ENCODE measurements at regions not wholly inside any gene's neighbourhood (a gene's known extent, or its start where the extent isn't known, plus 50 kb on each side); places are given as distances from the start of the nearest gene placed in this dataset.
"Not testable (repeated sequence)": the region's sequence is repeated elsewhere in the genome, so short reads cannot be mapped to it uniquely, and the experiment has no call there.

- H3K9ac ChIP-seq (ENCODE audit: low read depth, low read length): no peak overlapping the region
- peaks cover 18% of the 10 kb centered on the region for H3K4me1 ChIP-seq (ENCODE audit: insufficient read depth, low read length)
- WGBS: 82% methylated on average over 3 of the region's 3 CpGs
- H3K4me3 ChIP-seq (ENCODE audit: low read length): no peak overlapping the region
- peaks cover 5% of the 10 kb centered on the region; the same call in 1 of the 2 replicates for H3K36me3 ChIP-seq (ENCODE audit: insufficient read depth, low read length)
- peak overlapping the region; percentile 70 for H3K27ac ChIP-seq (ENCODE audit: low read depth, low read length)
- no peaks in the 10 kb centered on the region for H3K27me3 ChIP-seq (ENCODE audit: insufficient read depth, low read length)
- peaks cover 30% of the 10 kb centered on the region for H3K9me3 ChIP-seq (ENCODE audit: insufficient read depth, low read depth, low read length)
Measured at GRCh38 chr2:153532140-153532539, 53.6 kb upstream of the RPRM start.

- Histone ChIP-seq H3K27ac (ENCODE audit: low read depth, low read length) (peak overlapping the region; percentile 88), H3K9me3 (ENCODE audit: insufficient read depth, low read depth, low read length) (peaks cover 24% of the 10 kb centered on the region)
- WGBS: 93% methylated on average over 4 of the region's 4 CpGs
Measured at GRCh38 chr2:153533803-153534202, 55.2 kb upstream of the RPRM start.

GRCh38 chr2:153534590-153534989 lies 56.0 kb upstream of the RPRM start:
- H3K27me3 ChIP-seq (ENCODE audit: insufficient read depth, low read length); H3K36me3 ChIP-seq (ENCODE audit: insufficient read depth, low read length); H3K4me3 ChIP-seq (ENCODE audit: low read length); H3K9ac ChIP-seq (ENCODE audit: low read depth, low read length): not testable (repeated sequence)
- Histone ChIP-seq H3K4me1 (ENCODE audit: insufficient read depth, low read length) (peaks cover 18% of the 10 kb centered on the region), H3K27ac (ENCODE audit: low read depth, low read length) (peak overlapping the region; percentile 88; the same call in 1 of the 2 replicates), H3K9me3 (ENCODE audit: insufficient read depth, low read depth, low read length) (peaks cover 17% of the 10 kb centered on the region)
- 10% methylated on average over 7 of the region's 7 CpGs for WGBS

More at GRCh38 chr2:153533803-153534202, 55.2 kb upstream of the RPRM start:
- Histone ChIP-seq H3K4me1 (ENCODE audit: insufficient read depth, low read length) (peaks cover 18% of the 10 kb centered on the region), H3K9ac (ENCODE audit: low read depth, low read length) (0 out of 2 replicates have a peak overlapping the region, but pooled peaks have one; percentile 24)
- not testable (repeated sequence) for H3K27me3 ChIP-seq (ENCODE audit: insufficient read depth, low read length); H3K4me3 ChIP-seq (ENCODE audit: low read length); H3K36me3 ChIP-seq (ENCODE audit: insufficient read depth, low read length)

- Histone ChIP-seq H3K9ac (ENCODE audit: low read depth, low read length) (no peak overlapping the region), H3K4me3 (ENCODE audit: low read length) (no peak overlapping the region), H3K27me3 (ENCODE audit: insufficient read depth, low read length) (no peaks in the 10 kb centered on the region), H3K4me1 (ENCODE audit: insufficient read depth, low read length) (peaks cover 18% of the 10 kb centered on the region), H3K9me3 (ENCODE audit: insufficient read depth, low read depth, low read length) (peaks cover 16% of the 10 kb centered on the region), H3K36me3 (ENCODE audit: insufficient read depth, low read length) (0 out of 2 replicates have a peak, but pooled peaks cover 4% of the 10 kb centered on the region), H3K27ac (ENCODE audit: low read depth, low read length) (peak overlapping the region; percentile 19; the same call in 1 of the 2 replicates)
Measured at GRCh38 chr2:153536115-153536514, 57.6 kb upstream of the RPRM start.

- Histone ChIP-seq H3K9me3 (ENCODE audit: insufficient read depth, low read depth, low read length) (peaks cover 11% of the 10 kb centered on the region), H3K4me1 (ENCODE audit: insufficient read depth, low read length) (peaks cover 21% of the 10 kb centered on the region)
- not testable (repeated sequence) for H3K27me3 ChIP-seq (ENCODE audit: insufficient read depth, low read length); H3K4me3 ChIP-seq (ENCODE audit: low read length); H3K9ac ChIP-seq (ENCODE audit: low read depth, low read length); H3K27ac ChIP-seq (ENCODE audit: low read depth, low read length); H3K36me3 ChIP-seq (ENCODE audit: insufficient read depth, low read length)
- no CpG with 5 or more reads among the region's 1 CpG for WGBS
Measured at GRCh38 chr2:153538102-153538501, 59.5 kb upstream of the RPRM start.

- Histone ChIP-seq H3K4me1 (ENCODE audit: insufficient read depth, low read length) (peaks cover 26% of the 10 kb centered on the region), H3K27me3 (ENCODE audit: insufficient read depth, low read length) (no peaks in the 10 kb centered on the region), H3K9ac (ENCODE audit: low read depth, low read length) (0 out of 2 replicates have a peak overlapping the region, but pooled peaks have one; percentile 20), H3K4me3 (ENCODE audit: low read length) (no peak overlapping the region), H3K36me3 (ENCODE audit: insufficient read depth, low read length) (0 out of 2 replicates have a peak, but pooled peaks cover 4% of the 10 kb centered on the region), H3K27ac (ENCODE audit: low read depth, low read length) (peak overlapping the region; percentile 28; the same call in 1 of the 2 replicates), H3K9me3 (ENCODE audit: insufficient read depth, low read depth, low read length) (peaks cover 11% of the 10 kb centered on the region)
- 31% methylated on average over 5 of the region's 5 CpGs for WGBS
Measured at GRCh38 chr2:153543635-153544071, 65.1 kb upstream of the RPRM start.

- Histone ChIP-seq H3K9ac (ENCODE audit: low read depth, low read length) (no peak overlapping the region), H3K4me3 (ENCODE audit: low read length) (no peak overlapping the region), H3K4me1 (ENCODE audit: insufficient read depth, low read length) (peaks cover 26% of the 10 kb centered on the region), H3K9me3 (ENCODE audit: insufficient read depth, low read depth, low read length) (no peaks in the 10 kb centered on the region; the same call in 1 of the 2 replicates), H3K27ac (ENCODE audit: low read depth, low read length) (no peak overlapping the region), H3K36me3 (ENCODE audit: insufficient read depth, low read length) (no peaks in the 10 kb centered on the region), H3K27me3 (ENCODE audit: insufficient read depth, low read length) (no peaks in the 10 kb centered on the region)
- 97% methylated on average over 2 of the region's 2 CpGs for WGBS
Measured at GRCh38 chr2:153546358-153546757, 67.8 kb upstream of the RPRM start.

GRCh38 chr2:153548536-153548935 lies 70.0 kb upstream of the RPRM start:
- Histone ChIP-seq H3K9ac (ENCODE audit: low read depth, low read length) (no peak overlapping the region), H3K9me3 (ENCODE audit: insufficient read depth, low read depth, low read length) (peaks cover 4% of the 10 kb centered on the region; the same call in 1 of the 2 replicates), H3K4me3 (ENCODE audit: low read length) (no peak overlapping the region), H3K4me1 (ENCODE audit: insufficient read depth, low read length) (peaks cover 15% of the 10 kb centered on the region), H3K27me3 (ENCODE audit: insufficient read depth, low read length) (no peaks in the 10 kb centered on the region), H3K36me3 (ENCODE audit: insufficient read depth, low read length) (no peaks in the 10 kb centered on the region), H3K27ac (ENCODE audit: low read depth, low read length) (no peak overlapping the region)
- 100% methylated on average over 2 of the region's 2 CpGs for WGBS

GRCh38 chr2:153551698-153552097 lies 73.1 kb upstream of the RPRM start:
- Histone ChIP-seq H3K9ac (ENCODE audit: low read depth, low read length) (no peak overlapping the region), H3K9me3 (ENCODE audit: insufficient read depth, low read depth, low read length) (peaks cover 4% of the 10 kb centered on the region; the same call in 1 of the 2 replicates), H3K36me3 (ENCODE audit: insufficient read depth, low read length) (no peaks in the 10 kb centered on the region), H3K4me1 (ENCODE audit: insufficient read depth, low read length) (no peaks in the 10 kb centered on the region), H3K27me3 (ENCODE audit: insufficient read depth, low read length) (no peaks in the 10 kb centered on the region), H3K27ac (ENCODE audit: low read depth, low read length) (no peak overlapping the region), H3K4me3 (ENCODE audit: low read length) (no peak overlapping the region)
- 92% methylated on average over 1 of the region's 1 CpG for WGBS

- H3K27me3 ChIP-seq (ENCODE audit: insufficient read depth, low read length): no peaks in the 10 kb centered on the region
- 88% methylated on average over 3 of the region's 3 CpGs for WGBS
Measured at GRCh38 chr2:153557211-153557610, 78.6 kb upstream of the RPRM start.

GRCh38 chr2:153557714-153558113 lies 79.2 kb upstream of the RPRM start:
- Histone ChIP-seq H3K4me1 (ENCODE audit: insufficient read depth, low read length) (no peaks in the 10 kb centered on the region), H3K4me3 (ENCODE audit: low read length) (no peak overlapping the region), H3K27me3 (ENCODE audit: insufficient read depth, low read length) (no peaks in the 10 kb centered on the region), H3K36me3 (ENCODE audit: insufficient read depth, low read length) (no peaks in the 10 kb centered on the region), H3K9me3 (ENCODE audit: insufficient read depth, low read depth, low read length) (no peaks in the 10 kb centered on the region), H3K27ac (ENCODE audit: low read depth, low read length) (no peak overlapping the region), H3K9ac (ENCODE audit: low read depth, low read length) (no peak overlapping the region)
- WGBS: 81% methylated on average over 2 of the region's 2 CpGs

More at GRCh38 chr2:153557211-153557610, 78.6 kb upstream of the RPRM start:
- Histone ChIP-seq H3K27ac (ENCODE audit: low read depth, low read length) (no peak overlapping the region), H3K4me3 (ENCODE audit: low read length) (no peak overlapping the region), H3K4me1 (ENCODE audit: insufficient read depth, low read length) (no peaks in the 10 kb centered on the region), H3K9me3 (ENCODE audit: insufficient read depth, low read depth, low read length) (peaks cover 4% of the 10 kb centered on the region; the same call in 1 of the 2 replicates), H3K9ac (ENCODE audit: low read depth, low read length) (no peak overlapping the region), H3K36me3 (ENCODE audit: insufficient read depth, low read length) (no peaks in the 10 kb centered on the region)

GRCh38 chr2:153558247-153558646 lies 79.7 kb upstream of the RPRM start:
- no peak overlapping the region for H3K9ac ChIP-seq (ENCODE audit: low read depth, low read length)
- no peaks in the 10 kb centered on the region for H3K36me3 ChIP-seq (ENCODE audit: insufficient read depth, low read length)
- no peak overlapping the region for H3K4me3 ChIP-seq (ENCODE audit: low read length)
- no peaks in the 10 kb centered on the region for H3K4me1 ChIP-seq (ENCODE audit: insufficient read depth, low read length)
- H3K27ac ChIP-seq (ENCODE audit: low read depth, low read length): no peak overlapping the region
- 91% methylated on average over 2 of the region's 2 CpGs for WGBS
- H3K9me3 ChIP-seq (ENCODE audit: insufficient read depth, low read depth, low read length): no peaks in the 10 kb centered on the region
- H3K27me3 ChIP-seq (ENCODE audit: insufficient read depth, low read length): no peaks in the 10 kb centered on the region

Data from HUES64 (cell line).